ENCODE measurements at regions not wholly inside any gene's neighbourhood (a gene's known extent, or its start where the extent isn't known, plus 50 kb on each side); places are given as distances from the start of the nearest gene placed in this dataset.

DNA sequence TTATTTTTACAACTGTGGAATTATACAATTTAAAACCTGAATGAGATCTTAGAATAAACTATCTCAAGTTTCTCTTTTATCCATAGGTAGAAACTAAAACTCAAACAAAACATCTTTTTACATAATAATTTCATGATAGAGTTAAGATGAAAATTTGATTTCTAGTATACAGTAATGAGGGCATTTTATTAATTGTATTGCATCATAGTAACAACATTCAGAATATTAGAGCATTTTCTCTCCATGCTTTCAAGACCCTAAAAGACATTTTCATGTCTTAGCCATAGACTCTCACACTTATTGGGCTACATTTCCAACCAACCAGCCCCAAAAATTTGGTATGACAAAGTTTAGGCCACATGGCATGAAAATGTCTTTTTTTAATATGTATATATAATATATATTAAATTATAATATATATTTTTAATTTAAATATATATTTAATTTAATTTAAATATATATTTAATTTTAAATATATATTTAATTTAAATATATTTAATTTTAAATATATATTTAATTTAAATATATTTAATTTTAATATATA is 195.7 kb upstream of the STEAP1 start:
- TF ChIP-seq, protein P1, sequence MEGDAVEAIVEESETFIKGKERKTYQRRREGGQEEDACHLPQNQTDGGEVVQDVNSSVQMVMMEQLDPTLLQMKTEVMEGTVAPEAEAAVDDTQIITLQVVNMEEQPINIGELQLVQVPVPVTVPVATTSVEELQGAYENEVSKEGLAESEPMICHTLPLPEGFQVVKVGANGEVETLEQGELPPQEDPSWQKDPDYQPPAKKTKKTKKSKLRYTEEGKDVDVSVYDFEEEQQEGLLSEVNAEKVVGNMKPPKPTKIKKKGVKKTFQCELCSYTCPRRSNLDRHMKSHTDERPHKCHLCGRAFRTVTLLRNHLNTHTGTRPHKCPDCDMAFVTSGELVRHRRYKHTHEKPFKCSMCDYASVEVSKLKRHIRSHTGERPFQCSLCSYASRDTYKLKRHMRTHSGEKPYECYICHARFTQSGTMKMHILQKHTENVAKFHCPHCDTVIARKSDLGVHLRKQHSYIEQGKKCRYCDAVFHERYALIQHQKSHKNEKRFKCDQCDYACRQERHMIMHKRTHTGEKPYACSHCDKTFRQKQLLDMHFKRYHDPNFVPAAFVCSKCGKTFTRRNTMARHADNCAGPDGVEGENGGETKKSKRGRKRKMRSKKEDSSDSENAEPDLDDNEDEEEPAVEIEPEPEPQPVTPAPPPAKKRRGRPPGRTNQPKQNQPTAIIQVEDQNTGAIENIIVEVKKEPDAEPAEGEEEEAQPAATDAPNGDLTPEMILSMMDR (IDR thresholded peaks at IDR 0.05; ENCODE audit: low read depth, low read length, poor library complexity, severe bottlenecking) = no peak
- no peak for TF ChIP-seq EZH2phosphoT487 (IDR thresholded peaks at IDR 0.05; ENCODE audit: borderline replicate concordance, low read length)
